Fibroblast of lung (primary cell): ENCODE measurements at regions not wholly inside any gene's neighbourhood (a gene's known extent, or its start where the extent isn't known, plus 50 kb on each side); places are given as distances from the start of the nearest gene placed in this dataset.
A peak's percentile ranks its signal among the peaks of the same experiment; 100 is the strongest.

Source experiments
- DNase-seq, 2 donors: peaks; one replicate each; pipeline versions ENCODE4 v3.0.0 to v3.0.0-alpha.2; 2010; ENCODE audit warnings: low read depth in 2 of 2
- H2AFZ ChIP-seq: 2 replicates; pipeline ENCODE4 v1.5.1; 2012; ENCODE audit warnings: low read length, control low read depth, inconsistent platforms
- H3K27ac ChIP-seq: 2 replicates; pipeline ENCODE4 v1.5.1; 2011; ENCODE audit warnings: low read length, control low read depth; ENCODE audit not compliant: insufficient read depth
- H3K27me3 ChIP-seq: 2 replicates; pipeline ENCODE4 v1.5.1; 2011; ENCODE audit warnings: mild to moderate bottlenecking, low read length; ENCODE audit not compliant: control insufficient read depth, insufficient read depth
- H3K36me3 ChIP-seq: 2 replicates; pipeline ENCODE4 v1.5.1; 2011; ENCODE audit warnings: low read length; ENCODE audit not compliant: control insufficient read depth, insufficient read depth
- H3K4me1 ChIP-seq: 2 replicates; pipeline ENCODE4 v1.5.1; 2011; ENCODE audit warnings: low read length; ENCODE audit not compliant: control insufficient read depth, insufficient read depth; ENCODE audit errors: extremely low read depth
- H3K4me2 ChIP-seq: 2 replicates; pipeline ENCODE4 v1.5.1; 2011; ENCODE audit warnings: low read length, control low read depth; ENCODE audit not compliant: insufficient read depth; ENCODE audit errors: extremely low read depth
- H3K4me3 ChIP-seq, 4 experiments: fragments of 200-600 bp in 1 of 4; sonication (generic) in 1 of 4; replicated peaks in 1 of 4; 2 replicates each; pipeline ENCODE4 v1.5.1; 2011 to 2016; ENCODE audit warnings: low read length in 4 of 4, low read depth in 3 of 4, mild to moderate bottlenecking in 3 of 4, control low read depth in 2 of 4, inconsistent platforms in 1 of 4, mixed read lengths in 1 of 4; ENCODE audit not compliant: insufficient read depth in 1 of 4; ENCODE audit errors: control extremely low read depth in 1 of 4
- H3K79me2 ChIP-seq: 2 replicates; pipeline ENCODE4 v1.5.1; 2012; ENCODE audit warnings: mild to moderate bottlenecking, low read length, inconsistent platforms; ENCODE audit not compliant: control insufficient read depth, insufficient read depth
- H3K9ac ChIP-seq: 2 replicates; pipeline ENCODE4 v1.5.1; 2011; ENCODE audit warnings: mild to moderate bottlenecking, low read length, control low read depth; ENCODE audit not compliant: insufficient read depth
- H3K9me3 ChIP-seq: 2 replicates; pipeline ENCODE4 v1.5.1; 2012; ENCODE audit warnings: low read depth, low read length; ENCODE audit not compliant: control insufficient read depth, insufficient read depth
- H4K20me1 ChIP-seq: 2 replicates; pipeline ENCODE4 v1.5.1; 2011; ENCODE audit warnings: low read length; ENCODE audit not compliant: control insufficient read depth, insufficient read depth; ENCODE audit errors: extremely low read depth
- CTCF ChIP-seq, 2 donors: IDR thresholded peaks in 1 of 2; conservative IDR thresholded peaks in 1 of 2; 1 replicate in 1 of 2; 2 replicates in 1 of 2; pipeline ENCODE4 v1.5.1; 2011 to 2012; ENCODE audit warnings: low read length in 2 of 2, control low read depth in 1 of 2, inconsistent platforms in 1 of 2, low read depth in 1 of 2, mild to moderate bottlenecking in 1 of 2
- EZH2 ChIP-seq: IDR thresholded peaks from 2 replicates; pipeline ENCODE4 v1.5.1; 2012; ENCODE audit warnings: low read length, control low read depth, mild to moderate bottlenecking; ENCODE audit errors: missing control alignments

- H4K20me1 ChIP-seq = no peaks in the 10 kb centered on the region
- H3K79me2 ChIP-seq = no peaks in the 10 kb centered on the region
- DNase-seq = peak; percentile 45 to 81
- H3K27ac ChIP-seq = no peak overlapping the region
- no peaks in the 10 kb centered on the region for H3K27me3 ChIP-seq
- no peaks in the 10 kb centered on the region for H3K9me3 ChIP-seq
- H3K4me1 ChIP-seq = peaks cover 4% of the 10 kb centered on the region
- peak overlapping the region; percentile 40 for H3K4me2 ChIP-seq
- no peak for TF ChIP-seq CTCF (conservative IDR thresholded peaks at IDR 0.05 in 1 of 2, IDR thresholded peaks at IDR 0.05 in 1 of 2; ENCODE audit: low read depth in 1 of 2, low read length in 2 of 2)
- no peak for TF ChIP-seq EZH2
- H3K4me3 ChIP-seq = no peak overlapping the region
- H3K36me3 ChIP-seq = no peaks in the 10 kb centered on the region
- no peak overlapping the region for H2AFZ ChIP-seq
- no peak overlapping the region for H3K9ac ChIP-seq
Measured at GRCh38 chr4:158015241-158015640, 157.6 kb downstream of the GASK1B start.

GRCh38 chr4:158013858-158014257 is 159.0 kb downstream of the GASK1B start:
- DNase-seq = peak; percentile 29 to 91

GRCh38 chr4:158010361-158010760 is 162.5 kb downstream of the GASK1B start:
- no peaks in the 10 kb centered on the region for H3K27me3 ChIP-seq
- TF ChIP-seq EZH2 = no peak
- no peak for TF ChIP-seq CTCF (conservative IDR thresholded peaks at IDR 0.05 in 1 of 2, IDR thresholded peaks at IDR 0.05 in 1 of 2; ENCODE audit: low read depth in 1 of 2, low read length in 2 of 2)
- no peak overlapping the region for H3K27ac ChIP-seq
- H3K9ac ChIP-seq = no peak overlapping the region
- H3K36me3 ChIP-seq = no peaks in the 10 kb centered on the region
- H4K20me1 ChIP-seq = no peaks in the 10 kb centered on the region
- no peak overlapping the region for H3K4me2 ChIP-seq
- no peak overlapping the region for H2AFZ ChIP-seq
- H3K79me2 ChIP-seq = no peaks in the 10 kb centered on the region
- no peak overlapping the region for H3K4me3 ChIP-seq
- no peaks in the 10 kb centered on the region for H3K9me3 ChIP-seq
- peaks cover 4% of the 10 kb centered on the region for H3K4me1 ChIP-seq
- peak in 1 of 2 donors; percentile 36 for DNase-seq

More at GRCh38 chr4:158013858-158014257, 159.0 kb downstream of the GASK1B start:
- Histone ChIP-seq H2AFZ (no peak overlapping the region), H3K4me3 (no peak overlapping the region), H3K79me2 (no peaks in the 10 kb centered on the region), H3K36me3 (no peaks in the 10 kb centered on the region), H3K27ac (no peak overlapping the region), H3K9ac (no peak overlapping the region), H3K27me3 (no peaks in the 10 kb centered on the region), H3K9me3 (no peaks in the 10 kb centered on the region), H4K20me1 (no peaks in the 10 kb centered on the region), H3K4me1 (peaks cover 4% of the 10 kb centered on the region), H3K4me2 (no peak overlapping the region)
- TF ChIP-seq EZH2 (no peak), CTCF (conservative IDR thresholded peaks at IDR 0.05 in 1 of 2, IDR thresholded peaks at IDR 0.05 in 1 of 2; ENCODE audit: low read depth in 1 of 2, low read length in 2 of 2) (no peak)
